Neuronal stem cell (in vitro differentiated cells): ENCODE measurements at regions not wholly inside any gene's neighbourhood (a gene's known extent, or its start where the extent isn't known, plus 50 kb on each side); places are given as distances from the start of the nearest gene placed in this dataset.
A peak's percentile ranks its signal among the peaks of the same experiment; 100 is the strongest.

Source experiments
- DNase-seq: peaks from one replicate; pipeline ENCODE4 v3.0.0-alpha.2; 2013; ENCODE audit warnings: low spot score
- H2AFZ ChIP-seq: one replicate; pipeline ENCODE4 v1.6.1; 2013; ENCODE audit warnings: mild to moderate bottlenecking, low read length, inconsistent platforms
- H2AK5ac ChIP-seq: 2 replicates; pipeline ENCODE4 v1.6.1; 2013; ENCODE audit warnings: low read depth, mild to moderate bottlenecking, inconsistent platforms, low read length, moderate library complexity, mixed read lengths
- H2BK120ac ChIP-seq: 2 replicates; pipeline ENCODE4 v1.6.1; 2013; ENCODE audit warnings: low read depth, mild to moderate bottlenecking, inconsistent platforms, low read length, moderate library complexity, mixed read lengths
- H2BK12ac ChIP-seq: one replicate; pipeline ENCODE4 v1.6.1; 2013; ENCODE audit warnings: low read length, inconsistent platforms
- H2BK15ac ChIP-seq: 2 replicates; pipeline ENCODE4 v1.6.1; 2013; ENCODE audit warnings: mild to moderate bottlenecking, low read length, inconsistent platforms, mixed read lengths
- H2BK5ac ChIP-seq: one replicate; pipeline ENCODE4 v1.6.1; 2013; ENCODE audit warnings: inconsistent platforms, mild to moderate bottlenecking, low read length, moderate library complexity
- H3K14ac ChIP-seq: one replicate; pipeline ENCODE4 v1.6.1; 2013; ENCODE audit warnings: low read length, inconsistent platforms
- H3K18ac ChIP-seq: 2 replicates; pipeline ENCODE4 v1.6.1; 2013; ENCODE audit warnings: low read length, inconsistent platforms
- H3K23ac ChIP-seq: 2 replicates; pipeline ENCODE4 v1.6.1; 2013; ENCODE audit warnings: low read depth, mild to moderate bottlenecking, mixed read lengths, low read length, inconsistent platforms; ENCODE audit not compliant: poor library complexity
- H3K27ac ChIP-seq: replicated peaks from 3 replicates; pipeline ENCODE4 v1.5.1; 2013; ENCODE audit warnings: low read length, inconsistent platforms
- H3K27me3 ChIP-seq, 3 experiments: 2 replicates each; pipeline ENCODE4 v1.6.1; 2013; ENCODE audit warnings: low read length in 3 of 3, mild to moderate bottlenecking in 2 of 3, inconsistent platforms in 1 of 3, low read depth in 1 of 3, mixed read lengths in 1 of 3, moderate library complexity in 1 of 3; ENCODE audit not compliant: control insufficient read depth in 3 of 3, insufficient read depth in 3 of 3
- H3K36me3 ChIP-seq, 2 donors: replicated peaks in 1 of 2; 2 replicates each; pipeline ENCODE4 v1.6.1; 2013; ENCODE audit warnings: low read length in 2 of 2; ENCODE audit not compliant: control insufficient read depth in 2 of 2, insufficient read depth in 2 of 2
- H3K4ac ChIP-seq: 2 replicates; pipeline ENCODE4 v1.6.1; 2013; ENCODE audit warnings: inconsistent platforms, mild to moderate bottlenecking, low read length, moderate library complexity
- H3K4me1 ChIP-seq, 2 donors: 1 replicate in 1 of 2; 2 replicates in 1 of 2; pipeline ENCODE4 v1.6.1; 2013; ENCODE audit warnings: low read length in 2 of 2, low read depth in 1 of 2; ENCODE audit not compliant: control insufficient read depth in 2 of 2, insufficient read depth in 1 of 2
- H3K4me2 ChIP-seq: one replicate; pipeline ENCODE4 v1.6.1; 2013; ENCODE audit warnings: mild to moderate bottlenecking, low read length, inconsistent platforms; ENCODE audit not compliant: insufficient read depth, poor library complexity, severe bottlenecking
- H3K4me3 ChIP-seq, 2 donors: 2 replicates each; pipeline ENCODE4 v1.5.1; 2013; ENCODE audit warnings: low read length in 2 of 2, mild to moderate bottlenecking in 2 of 2, inconsistent platforms in 1 of 2, moderate library complexity in 1 of 2
- H3K79me1 ChIP-seq: one replicate; pipeline ENCODE4 v1.6.1; 2013; ENCODE audit warnings: low read depth, mild to moderate bottlenecking, inconsistent platforms, low read length, moderate library complexity
- H3K9ac ChIP-seq: one replicate; pipeline ENCODE4 v1.6.1; 2013; ENCODE audit warnings: mild to moderate bottlenecking, low read depth, low read length, inconsistent platforms; ENCODE audit not compliant: poor library complexity
- H3K9me3 ChIP-seq, 2 donors: replicated peaks in 1 of 2; 2 replicates each; pipeline versions ENCODE3 to v1.6.1; 2013; ENCODE audit warnings: low read length in 2 of 2, mild to moderate bottlenecking in 2 of 2, inconsistent platforms in 1 of 2, low read depth in 1 of 2, mixed read lengths in 1 of 2, moderate library complexity in 1 of 2; ENCODE audit not compliant: control insufficient read depth in 2 of 2, insufficient read depth in 1 of 2
- H4K8ac ChIP-seq: one replicate; pipeline ENCODE4 v1.6.1; 2013; ENCODE audit warnings: low read depth, mild to moderate bottlenecking, inconsistent platforms, low read length, moderate library complexity
- H4K91ac ChIP-seq: one replicate; pipeline ENCODE4 v1.6.1; 2013; ENCODE audit warnings: low read length, low read depth, mild to moderate bottlenecking, inconsistent platforms; ENCODE audit not compliant: poor library complexity
- WGBS, 2 donors: extraction: QIAGEN DNeasy Blood & Tissue Kit; methylation state at CpG; one replicate each; pipeline ENCODE4 v1.1.7; 2013; ENCODE audit warnings: missing lambda C conversion rate in 2 of 2, mixed read lengths in 1 of 2; ENCODE audit not compliant: insufficient read length in 2 of 2, insufficient replicate concordance in 1 of 2; ENCODE audit errors: extremely low coverage in 2 of 2; 5-methylcytosine and 5-hydroxymethylcytosine counted together

GRCh38 chr13:66037096-66037495, 1193.0 kb downstream of the PCDH9 start:
- Histone ChIP-seq H3K9me3 (no peaks in the 10 kb centered on the region), H3K79me1 (no peaks in the 10 kb centered on the region), H3K27me3 (no peaks in the 10 kb centered on the region), H3K4me3 (no peak overlapping the region), H2BK5ac (no peak overlapping the region), H2AFZ (no peak overlapping the region), H3K18ac (no peak overlapping the region), H4K8ac (no peak overlapping the region), H3K27ac (no peak overlapping the region), H3K14ac (no peak overlapping the region), H2AK5ac (no peak overlapping the region), H3K4ac (no peak overlapping the region), H2BK12ac (no peak overlapping the region), H4K91ac (no peak overlapping the region), H2BK15ac (no peak overlapping the region), H2BK120ac (no peak overlapping the region), H3K4me1 (peaks cover 0 to 4% of the 10 kb centered on the region in 2 donors), H3K23ac (no peak overlapping the region), H3K9ac (no peak overlapping the region), H3K4me2 (no peak overlapping the region), H3K36me3 (no peaks in the 10 kb centered on the region)
- no peak for DNase-seq
- no CpG with 5 or more reads among the region's 2 CpGs for WGBS, 2 donors

GRCh38 chr13:66036636-66037035, 1193.5 kb downstream of the PCDH9 start:
- DNase-seq: no peak
- no peak overlapping the region for H3K4me3 ChIP-seq
- no peak overlapping the region for H3K23ac ChIP-seq
- H2BK5ac ChIP-seq: no peak overlapping the region
- H2AFZ ChIP-seq: no peak overlapping the region
- H4K91ac ChIP-seq: no peak overlapping the region
- no peak overlapping the region for H2BK120ac ChIP-seq
- no peak overlapping the region for H2BK15ac ChIP-seq
- no peaks in the 10 kb centered on the region for H3K9me3 ChIP-seq
- H3K4me1 ChIP-seq: peaks cover 0 to 4% of the 10 kb centered on the region in 2 donors
- no peak overlapping the region for H3K18ac ChIP-seq
- no peak overlapping the region for H3K27ac ChIP-seq
- WGBS, 2 donors: no CpG with 5 or more reads among the region's 2 CpGs
- H3K14ac ChIP-seq: no peak overlapping the region
- H2AK5ac ChIP-seq: no peak overlapping the region
- no peaks in the 10 kb centered on the region for H3K27me3 ChIP-seq
- H4K8ac ChIP-seq: no peak overlapping the region
- no peak overlapping the region for H2BK12ac ChIP-seq
- H3K79me1 ChIP-seq: no peaks in the 10 kb centered on the region
- H3K9ac ChIP-seq: no peak overlapping the region
- no peaks in the 10 kb centered on the region for H3K36me3 ChIP-seq
- no peak overlapping the region for H3K4ac ChIP-seq
- no peak overlapping the region for H3K4me2 ChIP-seq

GRCh38 chr13:66036024-66036614, 1194.0 kb downstream of the PCDH9 start:
- Histone ChIP-seq H3K27me3 (no peaks in the 10 kb centered on the region), H2AFZ (no peak overlapping the region), H3K4me1 (peaks cover 0 to 4% of the 10 kb centered on the region in 2 donors), H2BK12ac (no peak overlapping the region), H2BK5ac (no peak overlapping the region), H2BK15ac (no peak overlapping the region), H3K79me1 (no peaks in the 10 kb centered on the region), H3K9ac (no peak overlapping the region), H2AK5ac (no peak overlapping the region), H3K36me3 (no peaks in the 10 kb centered on the region), H4K91ac (no peak overlapping the region), H4K8ac (no peak overlapping the region), H3K4me3 (no peak overlapping the region), H2BK120ac (no peak overlapping the region), H3K23ac (no peak overlapping the region), H3K18ac (no peak overlapping the region), H3K14ac (no peak overlapping the region), H3K4me2 (no peak overlapping the region), H3K9me3 (no peaks in the 10 kb centered on the region), H3K27ac (no peak overlapping the region), H3K4ac (no peak overlapping the region)
- no CpG with 5 or more reads among the region's 2 CpGs for WGBS, 2 donors
- peak; percentile 44 for DNase-seq

- H2BK5ac ChIP-seq: no peak overlapping the region
- no peaks in the 10 kb centered on the region for H3K79me1 ChIP-seq
- no peak overlapping the region for H2BK120ac ChIP-seq
- H3K9ac ChIP-seq: no peak overlapping the region
- no peaks in the 10 kb centered on the region for H3K36me3 ChIP-seq
- H3K4me2 ChIP-seq: no peak overlapping the region
- no peak overlapping the region for H3K27ac ChIP-seq
- no peak overlapping the region for H3K18ac ChIP-seq
- no peak overlapping the region for H3K14ac ChIP-seq
- H3K4me1 ChIP-seq: peaks cover 0 to 4% of the 10 kb centered on the region in 2 donors
- H2AFZ ChIP-seq: no peak overlapping the region
- no peak overlapping the region for H2BK15ac ChIP-seq
- H4K8ac ChIP-seq: no peak overlapping the region
- no peak for DNase-seq
- WGBS, 2 donors: no CpG with 5 or more reads among the region's 1 CpG
- H3K4ac ChIP-seq: no peak overlapping the region
- H4K91ac ChIP-seq: no peak overlapping the region
- H2AK5ac ChIP-seq: no peak overlapping the region
- H3K9me3 ChIP-seq: no peaks in the 10 kb centered on the region
- no peaks in the 10 kb centered on the region for H3K27me3 ChIP-seq
- H2BK12ac ChIP-seq: no peak overlapping the region
- no peak overlapping the region for H3K23ac ChIP-seq
- H3K4me3 ChIP-seq: no peak overlapping the region
Observed at GRCh38 chr13:66033924-66034323, 1196.2 kb downstream of the PCDH9 start.
